ENCODE measurements at regions not wholly inside any gene's neighbourhood (a gene's known extent, or its start where the extent isn't known, plus 50 kb on each side); places are given as distances from the start of the nearest gene placed in this dataset.

DNA sequence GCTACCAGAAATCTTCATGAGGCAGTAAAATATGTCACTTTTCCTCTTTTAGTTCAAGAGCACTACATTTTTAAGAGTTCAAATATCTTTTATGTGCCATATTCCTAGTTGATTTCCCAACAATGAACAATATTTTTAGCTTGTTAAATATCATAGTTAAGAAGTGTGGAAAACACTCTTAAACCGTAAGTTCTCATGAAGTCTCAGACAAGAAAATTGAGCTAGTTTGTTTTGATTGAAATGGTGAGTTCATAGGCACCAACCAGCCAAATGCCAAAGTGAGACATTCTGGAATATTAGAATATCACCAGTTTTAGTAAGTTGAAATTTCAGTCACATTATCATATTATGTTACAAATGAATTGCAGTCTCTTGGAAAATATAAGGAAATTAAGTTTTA is 277.2 kb upstream of the HSF2 start:
- no peak for TF ChIP-seq RELA (IDR thresholded peaks at IDR 0.05; ENCODE audit: borderline replicate concordance, partially characterized antibody)
- no peak for TF ChIP-seq ZBTB40 (IDR thresholded peaks at IDR 0.05; ENCODE audit: borderline replicate concordance)
- TF ChIP-seq, protein P1, sequence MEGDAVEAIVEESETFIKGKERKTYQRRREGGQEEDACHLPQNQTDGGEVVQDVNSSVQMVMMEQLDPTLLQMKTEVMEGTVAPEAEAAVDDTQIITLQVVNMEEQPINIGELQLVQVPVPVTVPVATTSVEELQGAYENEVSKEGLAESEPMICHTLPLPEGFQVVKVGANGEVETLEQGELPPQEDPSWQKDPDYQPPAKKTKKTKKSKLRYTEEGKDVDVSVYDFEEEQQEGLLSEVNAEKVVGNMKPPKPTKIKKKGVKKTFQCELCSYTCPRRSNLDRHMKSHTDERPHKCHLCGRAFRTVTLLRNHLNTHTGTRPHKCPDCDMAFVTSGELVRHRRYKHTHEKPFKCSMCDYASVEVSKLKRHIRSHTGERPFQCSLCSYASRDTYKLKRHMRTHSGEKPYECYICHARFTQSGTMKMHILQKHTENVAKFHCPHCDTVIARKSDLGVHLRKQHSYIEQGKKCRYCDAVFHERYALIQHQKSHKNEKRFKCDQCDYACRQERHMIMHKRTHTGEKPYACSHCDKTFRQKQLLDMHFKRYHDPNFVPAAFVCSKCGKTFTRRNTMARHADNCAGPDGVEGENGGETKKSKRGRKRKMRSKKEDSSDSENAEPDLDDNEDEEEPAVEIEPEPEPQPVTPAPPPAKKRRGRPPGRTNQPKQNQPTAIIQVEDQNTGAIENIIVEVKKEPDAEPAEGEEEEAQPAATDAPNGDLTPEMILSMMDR (IDR thresholded peaks at IDR 0.05 in 2 of 3, conservative IDR thresholded peaks at IDR 0.05 in 1 of 3; ENCODE audit: control insufficient read depth in 2 of 3, extremely low read depth in 1 of 3, insufficient read depth in 1 of 3, low read depth in 3 of 3, low read length in 3 of 3): no peak
- no peak for TF ChIP-seq YY1 (IDR thresholded peaks at IDR 0.05; ENCODE audit: low read depth, low read length)
- no peak for TF ChIP-seq POLR2AphosphoS5 (IDR thresholded peaks at IDR 0.05; ENCODE audit: low read length)
- no peak for TF ChIP-seq EP300 (IDR thresholded peaks at IDR 0.05; ENCODE audit: borderline replicate concordance in 1 of 2, control insufficient read depth in 1 of 2, low read depth in 2 of 2, low read length in 2 of 2)
- TF ChIP-seq POLR2A (IDR thresholded peaks at IDR 0.05; ENCODE audit: low read depth, low read length): no peak

Data from GM12878 (cell line).